Right lung (tissue), 2 donors: ENCODE measurements at regions not wholly inside any gene's neighbourhood (a gene's known extent, or its start where the extent isn't known, plus 50 kb on each side); places are given as distances from the start of the nearest gene placed in this dataset.
"Not testable (repeated sequence)": the region's sequence is repeated elsewhere in the genome, so short reads cannot be mapped to it uniquely, and the experiment has no call there.

Experiments
- DNase-seq, 2 donors: peaks; one replicate each; pipeline ENCODE4 v3.0.0-alpha.2; 2013

DNA sequence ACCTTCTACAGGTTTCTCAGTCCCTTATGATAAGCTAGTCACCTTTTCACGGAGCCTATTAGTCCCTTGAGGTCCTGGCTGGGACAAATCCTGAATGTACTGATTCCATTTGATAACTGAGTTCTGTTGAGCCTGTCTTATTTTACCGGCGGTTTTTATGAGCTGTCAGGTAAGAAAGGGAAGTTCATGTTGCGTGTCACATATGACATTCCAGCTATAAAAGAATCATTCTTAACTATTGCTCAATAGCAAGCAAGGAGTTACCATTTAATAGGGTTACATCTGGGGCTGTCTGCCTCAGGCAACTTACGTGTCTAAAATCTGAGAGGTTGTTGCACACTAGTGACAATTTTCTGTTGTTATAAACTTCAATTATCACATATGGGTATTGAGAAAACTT is 394.6 kb downstream of the TECRL start:
- DNase-seq = no peak

DNA sequence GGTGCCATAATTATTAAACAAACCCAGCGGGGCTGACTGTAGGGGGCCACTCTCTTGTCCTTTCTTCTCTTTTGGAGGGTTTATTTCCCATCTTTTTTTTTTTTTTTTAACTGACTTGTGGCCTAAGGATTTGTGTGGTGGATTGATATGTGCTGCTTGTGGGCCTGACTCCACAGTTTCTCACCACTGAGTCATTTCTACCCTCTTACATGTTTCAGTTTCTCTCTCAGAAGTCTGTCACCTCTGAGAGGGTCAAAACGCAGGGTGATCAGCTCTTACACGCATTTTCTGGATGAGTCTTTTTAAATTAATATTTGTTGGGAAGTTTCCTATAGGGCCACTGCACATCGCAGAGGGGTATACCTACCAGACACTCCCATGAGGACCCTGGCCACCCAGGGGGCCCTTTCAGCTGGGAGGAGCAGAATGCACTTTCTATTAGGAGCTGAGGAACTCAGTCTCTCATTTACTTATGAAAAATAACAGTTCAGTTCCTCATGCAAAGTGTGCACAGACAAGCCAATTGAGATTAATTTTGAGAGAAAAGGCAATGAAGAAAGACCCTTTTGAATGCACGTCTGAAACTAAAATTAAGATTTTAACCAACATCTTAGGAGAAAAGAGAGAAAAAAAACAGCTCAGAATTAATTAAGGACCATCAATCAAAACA is 407.9 kb downstream of the TECRL start:
- DNase-seq = no peak

DNA sequence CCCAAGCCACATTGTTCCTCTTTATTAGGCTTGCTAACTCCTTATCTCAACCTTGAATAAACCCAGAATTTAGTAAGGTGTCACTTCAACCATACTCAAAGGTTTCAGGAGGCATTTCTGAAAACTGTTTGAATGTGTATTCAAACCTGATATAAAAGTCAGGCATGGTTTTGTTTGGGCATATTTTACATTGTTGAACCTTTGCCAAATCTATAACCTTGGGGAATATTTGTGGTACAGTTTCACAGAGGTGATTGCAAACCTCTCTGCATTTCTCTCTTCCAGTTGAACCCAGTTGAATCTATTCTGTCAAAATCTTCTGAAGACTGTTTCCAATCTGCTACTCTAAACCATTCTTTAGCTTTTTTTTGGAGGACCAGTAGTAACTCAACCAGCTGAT is 409.0 kb downstream of the TECRL start:
- no peak for DNase-seq

DNA sequence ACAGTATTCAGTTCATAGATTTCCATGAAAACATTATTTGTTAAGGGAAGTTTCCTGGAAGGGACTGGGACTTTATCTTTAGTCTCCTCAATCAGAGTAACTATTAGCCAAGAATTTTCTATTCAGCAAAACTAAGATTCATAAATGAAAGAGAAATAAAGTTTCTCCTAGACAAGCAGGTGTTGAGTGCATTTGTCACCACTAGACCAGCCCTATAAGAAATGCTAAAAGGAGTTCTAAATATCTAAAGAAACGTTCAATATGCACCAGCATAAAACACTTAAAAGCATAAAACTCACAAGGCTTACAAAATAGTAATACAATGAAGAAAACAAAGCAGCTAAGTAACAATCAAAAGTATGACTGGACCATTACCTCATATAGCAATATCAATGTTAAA is 423.0 kb downstream of the TECRL start:
- DNase-seq = no peak

DNA sequence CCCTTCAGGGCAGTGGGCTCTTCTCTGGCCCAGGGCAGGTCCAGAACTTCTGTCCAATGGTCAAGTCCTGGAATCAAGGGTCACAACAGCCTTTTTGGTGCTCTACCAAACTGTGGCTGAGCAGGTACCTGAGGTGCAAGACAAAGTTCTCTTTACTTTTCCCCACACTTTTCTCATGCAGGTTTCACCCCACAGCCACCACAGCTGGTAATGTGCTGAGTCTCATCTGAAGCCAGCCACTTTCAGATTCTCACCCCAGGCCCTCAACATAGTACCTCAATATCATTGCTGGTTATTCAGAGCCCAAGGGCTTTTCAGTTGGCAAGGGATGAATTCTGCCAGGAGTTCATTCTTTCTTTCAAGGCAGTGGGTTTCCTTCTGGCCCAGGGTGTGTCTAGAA is 426.0 kb downstream of the TECRL start:
- no peak for DNase-seq

DNA sequence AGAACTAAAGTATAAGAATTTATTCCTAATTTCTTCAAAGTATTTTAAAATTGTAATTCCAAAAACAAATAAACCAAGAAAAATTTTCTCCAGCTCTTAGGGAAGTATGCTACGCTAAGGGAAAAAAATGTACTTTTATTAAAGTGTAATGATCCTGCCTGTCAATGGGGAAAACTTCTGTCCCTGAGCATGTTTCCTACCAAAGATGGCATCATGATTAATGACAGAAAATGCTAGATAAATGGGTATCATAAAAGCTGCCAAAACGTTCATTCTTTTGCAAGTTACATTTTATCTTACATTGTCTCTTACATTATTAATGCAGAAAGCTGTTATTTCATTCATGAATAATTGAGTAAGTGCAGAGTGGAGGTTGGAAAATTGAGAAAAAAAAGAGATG is 443.4 kb downstream of the TECRL start:
- DNase-seq = no peak

DNA sequence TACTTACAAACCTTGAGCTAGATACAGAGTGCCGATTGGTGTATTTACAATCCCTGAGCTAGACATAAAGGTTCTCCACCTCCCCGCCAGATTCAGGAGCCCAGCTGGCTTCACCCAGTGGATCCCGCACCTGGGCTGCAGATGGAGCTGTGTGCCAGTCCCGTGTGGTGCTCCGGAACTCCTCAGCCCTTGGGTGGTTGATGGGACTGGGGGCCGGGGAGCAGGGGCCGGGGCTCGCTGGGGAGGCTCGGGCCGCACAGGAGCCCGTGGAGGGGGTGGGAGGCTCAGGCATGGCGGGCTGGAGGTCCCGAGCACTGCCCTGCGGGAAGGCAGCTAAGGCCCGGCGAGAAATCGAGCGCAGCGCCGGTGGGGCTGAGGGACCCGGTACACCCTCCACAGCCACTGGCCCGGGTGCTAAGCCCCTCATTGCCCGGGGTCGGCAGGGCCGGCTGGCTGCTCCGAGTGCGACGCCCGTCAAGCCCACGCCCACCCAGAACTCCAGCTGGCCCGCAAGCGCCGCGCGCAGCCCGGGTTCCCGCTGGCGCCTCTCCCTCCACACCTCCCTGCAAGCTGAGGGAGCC is 466.5 kb downstream of the TECRL start:
- DNase-seq = not testable (repeated sequence)

DNA sequence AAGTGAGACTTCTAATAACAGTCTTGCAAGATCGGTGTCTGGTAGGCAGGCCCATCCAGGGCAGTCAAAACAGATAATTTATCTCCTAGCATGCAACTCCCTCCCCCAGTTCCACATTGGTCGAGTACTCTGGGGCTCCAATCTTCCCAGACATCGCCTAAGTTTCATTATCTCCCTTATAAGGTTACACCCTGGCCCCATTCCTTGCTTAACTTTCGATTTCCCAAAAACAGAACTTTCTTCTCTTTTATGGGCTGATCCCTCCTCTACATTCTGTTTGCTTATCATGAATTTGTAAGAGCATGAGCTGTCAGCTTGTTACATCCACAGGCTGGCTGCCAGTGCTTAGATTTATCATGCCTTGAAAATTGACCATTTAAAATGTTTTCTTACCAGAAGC is 471.3 kb downstream of the TECRL start:
- peak in 1 of 2 donors; percentile 6 for DNase-seq

DNA sequence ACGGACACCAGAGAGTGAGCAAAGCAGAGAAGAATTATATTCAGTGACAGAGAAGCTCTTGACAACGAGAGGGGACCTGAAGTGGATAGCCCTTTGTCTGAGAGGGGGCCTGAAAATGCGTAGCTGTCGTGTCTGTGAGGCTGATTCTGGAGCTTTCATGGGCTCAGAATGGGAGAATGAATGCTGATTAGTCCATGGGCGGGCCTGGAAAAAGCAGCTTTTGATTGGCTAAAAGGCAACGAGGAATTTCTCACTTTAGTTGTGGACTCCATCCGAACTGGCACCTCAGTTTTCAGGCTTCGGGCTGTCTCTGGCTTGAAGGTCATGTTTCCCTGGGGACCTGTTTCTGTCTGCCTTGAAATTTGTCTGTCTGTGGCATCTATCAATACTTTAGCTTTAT is 487.1 kb downstream of the TECRL start:
- no peak for DNase-seq

DNA sequence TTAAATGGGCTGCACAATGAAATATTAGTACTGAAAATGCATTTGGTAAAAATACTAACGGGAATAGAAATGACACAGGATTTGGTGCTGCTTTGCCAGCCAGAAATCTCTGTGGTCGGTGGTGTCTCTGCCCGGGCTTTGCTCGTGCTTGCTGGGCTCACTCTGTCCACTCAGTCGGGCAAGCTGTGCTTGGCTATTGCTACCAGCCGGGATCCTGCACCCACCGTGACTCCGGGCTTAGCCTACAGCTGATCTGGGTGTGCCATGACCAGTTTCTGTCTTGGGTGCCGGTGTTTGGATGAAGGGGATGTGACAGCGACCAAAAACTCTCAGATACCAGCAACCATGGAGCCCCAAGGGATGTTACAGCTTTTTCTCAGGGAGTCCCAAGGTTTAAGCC is 487.7 kb downstream of the TECRL start:
- DNase-seq = no peak

DNA sequence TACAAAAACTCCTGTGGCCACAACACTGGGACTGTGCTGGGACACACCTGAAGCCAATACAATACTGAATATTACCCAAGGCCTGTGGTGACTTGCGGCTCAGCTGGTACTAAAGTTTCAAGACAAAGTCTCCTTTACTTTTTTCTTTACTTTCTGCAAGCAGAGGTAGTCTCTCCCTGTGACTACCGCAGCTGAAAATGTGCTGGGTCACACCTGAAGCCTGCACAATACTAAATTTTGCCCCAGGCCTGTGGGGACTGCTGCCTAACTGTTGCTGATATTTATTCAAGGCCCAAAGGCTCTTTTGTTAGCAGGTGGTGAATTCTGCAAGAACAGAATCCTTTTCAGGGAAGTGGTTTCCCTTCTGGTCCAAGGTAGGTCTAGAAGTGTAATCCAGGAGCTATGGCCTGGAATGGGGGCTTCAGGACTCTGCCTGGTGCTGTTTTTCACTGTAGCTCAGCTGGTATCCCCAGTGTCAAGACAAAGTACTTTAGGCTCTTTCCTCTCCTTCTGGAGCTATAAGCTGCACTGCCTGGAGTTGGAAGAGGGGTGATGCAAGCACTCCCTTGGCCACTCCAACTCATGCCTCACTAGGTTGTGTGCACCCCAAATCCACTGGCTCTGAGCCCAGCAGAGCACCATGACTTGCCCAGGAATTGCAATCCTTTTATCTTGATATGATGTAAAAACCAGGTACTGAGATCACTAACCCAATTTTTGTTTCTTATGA is 489.4 kb downstream of the TECRL start:
- DNase-seq = no peak

DNA sequence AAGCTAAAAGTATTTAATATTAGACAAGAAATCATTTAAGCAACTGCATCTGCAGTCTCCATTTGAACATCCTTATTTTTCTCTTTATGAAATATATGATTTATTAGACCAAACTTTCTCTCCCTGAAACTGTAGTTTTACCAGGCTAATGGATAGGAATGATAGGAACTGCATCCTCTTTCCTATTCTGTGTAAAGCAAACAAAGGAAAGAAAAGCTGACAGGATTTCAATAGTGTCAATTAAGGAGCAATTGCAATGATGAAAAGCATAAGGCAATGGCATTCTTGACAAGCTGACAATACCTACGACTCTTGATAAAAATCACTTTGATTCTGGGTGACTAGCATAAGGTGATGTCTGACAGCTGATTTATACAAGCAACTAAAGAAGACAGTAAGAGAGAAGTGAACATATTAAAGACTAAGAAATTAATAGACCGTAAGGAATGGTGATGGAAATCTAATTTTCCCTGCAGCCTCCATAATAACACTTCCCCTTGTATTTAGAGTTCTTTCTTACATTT is 502.5 kb downstream of the TECRL start:
- no peak for DNase-seq

DNA sequence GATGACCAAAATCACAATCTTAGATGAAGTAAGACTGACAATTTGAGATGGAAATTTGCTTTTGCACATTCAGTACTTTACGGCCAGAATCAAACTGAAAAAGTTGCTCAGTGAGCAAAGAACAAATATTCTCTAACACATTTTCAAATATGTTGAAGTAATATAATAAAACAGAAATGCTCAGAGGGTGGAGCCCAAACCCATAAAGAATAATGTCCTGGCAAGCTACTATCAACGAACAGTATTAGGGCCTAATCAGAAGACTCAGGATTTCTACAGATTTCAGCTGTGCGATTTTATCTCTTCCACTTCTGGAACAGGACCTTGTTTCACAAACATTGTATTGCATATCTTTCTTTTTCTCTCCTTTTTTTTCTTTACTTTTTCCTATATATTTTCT is 505.0 kb downstream of the TECRL start:
- DNase-seq = no peak

DNA sequence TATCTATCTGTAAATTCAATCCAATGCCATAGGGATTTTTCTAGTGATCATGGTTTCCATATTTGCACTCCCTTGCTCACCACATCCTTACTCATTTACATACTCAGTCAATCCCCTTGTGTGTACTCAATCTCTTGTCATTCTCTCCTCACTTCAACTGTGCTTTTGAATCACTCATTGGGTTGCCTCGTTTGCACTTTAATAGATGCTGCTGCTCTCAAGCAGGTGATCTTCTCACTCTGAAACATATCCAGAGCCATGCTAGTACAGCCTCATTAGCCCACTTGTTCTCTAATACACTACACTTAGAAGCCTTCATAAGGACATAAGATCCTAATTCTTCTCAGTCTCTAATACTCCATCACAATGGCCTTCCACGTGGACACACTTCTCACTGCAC is 507.9 kb downstream of the TECRL start:
- DNase-seq = no peak

DNA sequence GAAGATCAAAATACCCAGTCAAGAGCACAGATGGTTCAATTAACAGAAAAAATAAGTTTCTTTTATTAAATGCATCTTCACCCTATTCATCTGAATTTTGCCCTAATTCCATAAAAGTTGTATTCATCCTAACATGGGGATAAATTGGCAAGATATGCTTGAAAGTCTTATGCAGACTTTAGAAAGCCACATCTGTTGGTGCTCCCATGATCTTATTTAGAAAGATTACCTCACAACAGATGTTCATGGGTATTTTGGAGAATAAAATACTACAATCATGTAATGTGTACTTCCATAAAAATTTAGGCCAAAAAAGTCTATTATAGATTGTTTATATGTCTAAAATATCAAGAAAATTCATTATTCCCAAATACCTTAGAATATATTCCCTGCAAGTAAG is 510.3 kb downstream of the TECRL start:
- DNase-seq = no peak

DNA sequence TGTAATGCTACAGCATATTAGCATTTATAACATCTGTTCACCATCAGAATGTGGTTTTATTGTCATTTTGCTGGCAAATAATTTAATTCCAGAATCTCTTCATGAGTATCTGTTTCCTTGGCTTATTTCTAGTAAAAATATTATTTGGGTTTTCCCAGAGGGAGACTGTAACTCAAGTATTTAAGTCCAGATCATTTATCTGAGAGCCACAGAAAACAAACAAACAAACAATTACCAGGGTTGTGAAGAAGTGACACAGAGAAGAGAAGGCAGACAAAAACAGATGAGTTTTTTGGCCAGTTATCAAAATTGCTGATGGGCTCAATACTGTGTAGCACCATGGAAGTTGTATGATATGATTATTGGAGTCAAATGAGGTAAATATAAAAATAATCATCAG is 515.1 kb downstream of the TECRL start:
- DNase-seq = peak; percentile 2 to 4

DNA sequence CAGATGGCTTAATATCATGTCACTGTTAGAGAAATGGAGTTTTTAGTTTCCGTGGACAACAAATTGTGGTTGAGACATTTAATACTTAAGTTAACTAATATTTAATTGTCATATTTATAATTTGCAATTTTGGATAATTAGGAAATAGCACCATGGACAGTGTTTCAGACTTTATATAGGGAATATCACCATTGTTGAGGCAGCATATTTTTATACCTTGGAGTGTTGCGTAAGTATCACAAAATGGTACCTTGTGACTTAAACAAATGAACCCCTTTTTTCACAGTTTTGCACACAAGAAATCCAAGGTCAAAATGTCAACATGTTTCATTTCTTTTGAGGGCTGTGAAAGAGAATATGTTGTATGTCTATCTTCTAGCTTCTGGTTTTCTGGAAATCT is 539.9 kb downstream of the TECRL start:
- DNase-seq = no peak

DNA sequence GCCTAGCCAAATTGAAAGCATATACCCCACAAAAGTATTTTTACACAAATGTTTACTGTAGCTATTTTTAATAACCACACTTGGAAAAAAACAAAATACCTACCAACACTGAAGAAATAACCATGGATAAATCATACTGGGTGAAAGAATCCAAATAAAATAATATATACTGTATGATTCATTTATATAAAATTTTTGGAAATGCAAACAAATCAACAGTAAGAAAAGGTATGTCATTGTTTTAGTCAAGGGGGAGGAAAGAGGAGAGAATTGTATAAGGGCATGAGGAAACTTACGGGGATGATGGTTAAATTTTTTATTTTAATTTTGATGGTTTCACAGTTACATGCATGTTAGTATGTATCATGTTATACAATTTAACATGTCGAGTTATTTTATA is 557.8 kb downstream of the TECRL start:
- no peak for DNase-seq

DNA sequence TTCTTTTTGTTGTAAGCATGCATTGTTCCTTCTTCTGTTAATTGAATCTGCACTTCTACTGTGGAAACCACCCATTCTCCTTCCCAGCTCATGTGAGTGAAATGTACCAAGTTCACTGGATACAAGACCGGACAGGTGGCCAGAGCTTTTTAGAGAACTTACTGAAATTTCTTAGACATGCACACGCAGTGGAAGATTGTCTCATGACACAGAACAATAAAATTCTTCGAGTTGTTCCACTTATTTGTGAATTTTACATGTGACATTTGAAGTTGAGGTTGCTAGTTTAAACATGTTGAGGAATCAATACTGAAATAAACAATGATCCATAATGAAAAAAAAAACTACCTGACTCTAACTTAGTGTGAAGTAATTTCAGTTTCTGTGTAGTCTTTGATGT is 568.0 kb downstream of the TECRL start:
- no peak for DNase-seq

DNA sequence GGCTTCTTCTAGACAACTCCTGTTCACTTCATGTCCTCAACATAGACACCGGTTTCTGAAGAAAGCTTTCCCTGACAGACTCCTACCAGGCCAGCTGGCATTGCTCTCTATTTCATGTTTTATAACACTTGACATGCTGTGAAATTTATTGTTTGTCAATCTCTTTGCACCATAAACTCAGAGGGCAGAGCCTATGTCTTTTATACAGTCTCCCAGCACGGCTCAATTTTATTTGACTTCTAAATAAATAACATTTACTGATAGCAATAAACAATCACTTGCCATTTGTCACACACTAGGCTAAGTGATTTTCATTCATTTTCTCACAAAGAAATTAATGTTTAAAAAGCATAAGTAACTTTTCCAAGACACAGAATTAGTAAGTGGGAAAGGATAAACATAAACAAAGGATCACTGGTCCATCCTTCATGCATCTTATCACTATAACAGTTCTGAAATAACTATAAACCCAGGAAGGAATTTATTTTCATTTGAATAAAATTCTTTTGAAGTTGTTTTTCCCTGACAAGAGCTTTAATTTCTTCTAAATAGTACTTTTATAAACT is 577.6 kb downstream of the TECRL start:
- DNase-seq = peak in 1 of 2 donors; percentile 5

DNA sequence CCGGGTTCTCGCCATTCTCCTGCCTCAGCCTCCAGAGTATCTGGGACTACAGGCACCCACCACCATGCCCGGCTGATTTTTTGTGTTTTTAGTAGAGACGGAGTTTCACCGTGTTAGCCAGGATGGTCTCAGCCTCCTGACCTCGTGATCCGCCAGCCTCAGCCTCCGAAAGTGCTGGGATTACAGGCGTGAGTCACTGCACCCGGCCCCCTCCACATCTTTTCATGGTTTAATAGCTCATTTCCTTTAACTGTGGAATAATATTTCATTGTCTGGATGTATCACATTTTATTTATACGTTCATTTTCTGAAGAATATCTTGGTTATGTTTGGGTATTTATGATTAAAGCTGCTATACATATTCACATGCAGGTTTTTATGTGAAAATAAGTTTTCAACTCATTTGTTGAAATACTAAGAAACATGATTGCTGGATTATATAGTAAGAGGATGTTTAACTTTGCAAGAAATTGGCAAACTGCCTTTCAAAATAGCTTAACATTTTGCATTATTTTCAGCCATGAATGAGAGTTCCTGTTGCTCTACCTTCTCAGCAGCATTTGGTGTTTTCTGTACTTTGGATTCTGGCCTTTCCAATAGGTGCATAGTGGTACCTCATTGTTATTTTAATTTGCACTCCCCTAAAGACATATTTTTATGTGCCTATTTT is 591.9 kb downstream of the TECRL start:
- DNase-seq = no peak
